Epidermal melanocyte (primary cell): ENCODE measurements at regions not wholly inside any gene's neighbourhood (a gene's known extent, or its start where the extent isn't known, plus 50 kb on each side); places are given as distances from the start of the nearest gene placed in this dataset.
"Not testable (repeated sequence)": the region's sequence is repeated elsewhere in the genome, so short reads cannot be mapped to it uniquely, and the experiment has no call there.

Experiments used
- DNase-seq: peaks from one replicate; pipeline ENCODE4 v3.0.0; 2011; ENCODE audit warnings: low spot score; ENCODE audit not compliant: insufficient read length

DNA sequence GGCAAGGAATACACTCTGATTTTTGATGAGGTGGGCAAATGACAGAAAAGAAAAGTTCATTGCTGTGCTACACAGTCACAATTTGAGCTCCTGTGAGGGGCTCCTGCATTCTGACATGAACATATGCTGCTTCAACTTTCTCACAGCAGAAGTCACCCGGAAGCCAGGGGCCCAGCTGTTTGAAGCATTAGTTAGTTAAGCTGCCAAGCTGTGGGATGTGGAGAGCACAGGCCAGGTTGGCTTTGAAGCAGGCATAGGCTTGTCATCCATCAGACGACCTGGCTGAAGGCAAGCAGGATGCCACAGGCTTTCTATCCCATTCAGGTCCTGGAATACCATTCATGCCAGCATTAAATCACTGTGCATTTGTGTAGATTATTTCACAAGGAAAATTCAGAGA lies 63.1 kb downstream of the MTNR1B start:
- DNase-seq = no peak

GRCh38 chr11:93033093-93033492 lies 63.6 kb downstream of the MTNR1B start:
- DNase-seq = no peak

DNA sequence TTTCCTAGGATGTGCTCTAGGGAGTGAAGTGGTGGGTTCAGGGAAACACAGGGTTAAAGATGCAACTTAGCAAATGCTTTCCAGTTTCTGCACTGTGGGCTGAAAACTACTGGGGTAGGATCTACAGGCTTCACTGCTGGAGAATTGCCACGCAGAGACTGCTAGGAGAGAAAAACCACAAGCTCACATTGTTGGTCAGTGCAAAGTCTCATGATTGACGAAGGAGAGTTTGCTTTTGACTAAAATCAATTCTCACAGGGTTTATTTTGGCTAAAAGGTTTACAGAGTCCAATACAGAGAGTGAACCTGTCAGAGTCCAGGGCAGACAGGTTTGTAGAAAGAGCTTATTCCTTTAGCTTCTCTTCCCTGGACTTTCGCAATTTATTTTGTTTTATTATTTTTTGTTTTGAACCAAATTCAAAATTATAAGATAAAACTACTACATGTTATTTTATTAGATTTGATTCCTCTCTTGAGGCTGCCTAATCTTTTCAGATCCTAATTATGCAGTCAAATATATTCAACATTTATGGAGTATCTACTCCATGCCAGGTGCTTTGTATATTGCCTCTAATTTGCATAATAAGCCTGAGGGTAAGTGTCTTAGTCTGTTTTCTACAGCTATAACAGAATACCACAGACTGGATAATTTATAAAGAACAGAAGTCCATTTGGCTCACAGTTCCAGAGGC lies 64.7 kb downstream of the MTNR1B start:
- no peak for DNase-seq

DNA sequence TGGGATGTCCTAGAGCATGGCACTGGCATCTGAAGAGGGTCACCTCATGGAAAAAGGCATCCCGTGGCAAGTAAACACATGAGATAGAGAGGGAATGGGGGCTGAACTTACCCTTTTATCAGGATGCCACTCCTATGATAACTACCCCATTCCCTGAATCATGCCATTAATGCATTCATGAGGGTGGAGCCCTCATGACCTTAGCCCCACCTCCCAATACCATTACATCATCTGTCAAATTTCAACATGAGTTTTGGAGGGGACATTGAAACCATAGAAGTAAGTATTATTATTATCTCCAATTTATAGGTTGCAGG lies 65.2 kb downstream of the MTNR1B start:
- no peak for DNase-seq

- DNase-seq = no peak
Observed at GRCh38 chr11:93038521-93038920, 69.1 kb downstream of the MTNR1B start.

DNA sequence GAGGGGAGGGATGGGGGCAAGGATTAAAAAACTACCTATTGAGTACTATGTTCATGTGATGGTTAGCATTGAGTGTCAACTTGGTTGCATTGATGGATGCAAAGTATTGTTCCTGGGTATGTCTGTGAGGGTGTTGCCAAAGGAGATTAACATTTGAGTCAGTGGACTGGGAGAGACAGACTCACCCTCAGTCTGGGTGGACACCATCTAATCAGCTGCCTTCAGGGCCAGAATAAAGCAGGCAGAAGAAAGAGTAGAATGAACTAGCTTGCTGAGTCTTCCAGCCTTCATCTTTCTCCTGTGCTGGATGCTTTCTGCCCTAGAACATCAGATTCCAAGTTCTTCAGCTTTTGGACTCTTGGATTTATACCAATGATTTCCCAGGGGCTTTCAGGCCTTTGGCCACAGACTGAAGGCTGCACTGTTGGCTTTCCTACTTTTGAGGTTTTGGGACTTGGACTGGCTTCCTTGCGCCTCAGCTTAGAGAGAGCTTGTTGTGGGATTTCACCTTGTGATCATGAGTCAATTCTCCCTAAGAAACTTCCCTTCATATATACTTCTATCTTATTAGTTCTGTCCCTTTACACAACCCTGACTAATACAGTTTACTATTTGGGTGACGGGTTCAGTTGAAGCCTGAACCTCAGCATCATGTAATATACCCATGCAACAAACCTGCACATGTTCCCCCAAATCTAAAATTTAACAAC lies 70.2 kb downstream of the MTNR1B start:
- DNase-seq = no peak

DNA sequence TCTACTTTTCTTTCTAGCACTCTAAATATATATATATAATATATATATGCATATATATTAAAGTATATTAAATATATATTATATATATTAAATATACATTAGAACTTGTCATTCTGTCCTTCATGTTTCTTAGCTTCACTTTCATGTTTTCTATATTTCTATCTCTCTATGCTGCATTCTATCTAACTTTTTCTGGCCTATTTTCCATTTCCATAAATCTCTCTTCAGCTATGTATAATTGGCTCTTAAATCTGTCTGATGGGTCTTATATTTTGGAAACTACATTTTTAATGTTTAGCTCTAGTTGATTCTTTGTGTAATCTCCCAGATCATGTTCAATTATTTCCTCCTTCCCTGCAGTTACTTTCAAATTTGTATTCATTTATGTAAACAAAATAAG lies 72.2 kb downstream of the MTNR1B start:
- no peak for DNase-seq

GRCh38 chr11:93043186-93043585 lies 73.7 kb downstream of the MTNR1B start:
- DNase-seq = not testable (repeated sequence)

GRCh38 chr11:93049740-93050139 lies 80.3 kb downstream of the MTNR1B start:
- no peak for DNase-seq

GRCh38 chr11:93051186-93051585 lies 81.7 kb downstream of the MTNR1B start:
- DNase-seq = no peak

DNA sequence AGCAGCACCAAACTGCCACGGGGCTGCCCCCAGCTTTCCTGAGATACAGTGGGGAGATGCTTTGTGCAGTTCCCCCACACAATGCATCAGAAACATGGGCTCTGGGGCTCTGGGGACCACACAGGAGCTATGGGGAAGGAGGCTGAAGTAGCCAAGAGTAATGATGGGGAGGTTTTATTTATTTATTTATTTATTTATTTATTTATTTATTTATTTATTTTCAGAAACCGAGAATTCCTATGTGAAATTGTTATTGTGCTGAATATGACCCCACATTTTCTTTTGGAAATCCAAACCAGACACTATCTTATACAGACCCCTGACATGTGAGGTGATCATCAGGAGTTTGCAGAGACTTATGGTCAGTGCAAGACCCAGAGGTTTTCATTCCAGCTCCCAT lies 84.4 kb downstream of the MTNR1B start:
- DNase-seq = no peak

DNA sequence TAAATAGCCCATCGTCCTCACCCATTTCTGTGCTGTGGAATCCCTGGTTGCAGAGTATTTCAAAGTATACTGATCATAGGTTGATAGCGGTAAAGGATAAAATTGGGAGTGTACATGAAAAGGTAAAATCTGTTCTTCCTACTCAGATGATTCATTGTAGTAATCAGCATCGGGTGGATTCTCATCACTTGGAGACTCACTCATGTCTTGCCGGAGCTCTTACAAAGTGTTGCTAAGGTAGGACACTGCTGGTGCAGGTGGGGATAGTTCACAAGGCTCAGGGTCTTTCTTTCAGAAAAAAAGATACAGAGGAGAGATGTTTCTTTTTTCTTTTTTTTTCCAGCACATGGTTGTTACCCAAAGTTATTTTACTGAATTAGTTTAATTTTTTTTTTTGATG lies 84.8 kb downstream of the MTNR1B start:
- no peak for DNase-seq

DNA sequence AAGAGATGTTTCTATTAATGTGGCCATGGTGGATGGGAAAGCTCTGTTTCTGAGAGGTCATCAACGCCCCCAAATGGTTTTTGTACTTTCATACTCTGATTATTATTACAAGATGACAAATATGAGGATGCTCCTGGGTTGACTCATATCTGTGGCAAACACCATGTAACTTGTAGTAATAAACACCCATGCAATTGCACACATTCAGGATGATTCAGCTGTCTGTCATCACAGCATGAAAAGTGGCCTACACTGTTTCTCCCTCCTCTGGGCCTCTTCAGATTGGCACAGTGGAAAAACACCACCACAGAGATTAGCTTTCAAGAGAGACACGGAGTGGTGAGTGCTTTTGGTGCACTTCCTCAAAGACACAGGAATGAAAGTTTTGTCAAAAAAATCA lies 85.4 kb downstream of the MTNR1B start:
- DNase-seq = no peak

DNA sequence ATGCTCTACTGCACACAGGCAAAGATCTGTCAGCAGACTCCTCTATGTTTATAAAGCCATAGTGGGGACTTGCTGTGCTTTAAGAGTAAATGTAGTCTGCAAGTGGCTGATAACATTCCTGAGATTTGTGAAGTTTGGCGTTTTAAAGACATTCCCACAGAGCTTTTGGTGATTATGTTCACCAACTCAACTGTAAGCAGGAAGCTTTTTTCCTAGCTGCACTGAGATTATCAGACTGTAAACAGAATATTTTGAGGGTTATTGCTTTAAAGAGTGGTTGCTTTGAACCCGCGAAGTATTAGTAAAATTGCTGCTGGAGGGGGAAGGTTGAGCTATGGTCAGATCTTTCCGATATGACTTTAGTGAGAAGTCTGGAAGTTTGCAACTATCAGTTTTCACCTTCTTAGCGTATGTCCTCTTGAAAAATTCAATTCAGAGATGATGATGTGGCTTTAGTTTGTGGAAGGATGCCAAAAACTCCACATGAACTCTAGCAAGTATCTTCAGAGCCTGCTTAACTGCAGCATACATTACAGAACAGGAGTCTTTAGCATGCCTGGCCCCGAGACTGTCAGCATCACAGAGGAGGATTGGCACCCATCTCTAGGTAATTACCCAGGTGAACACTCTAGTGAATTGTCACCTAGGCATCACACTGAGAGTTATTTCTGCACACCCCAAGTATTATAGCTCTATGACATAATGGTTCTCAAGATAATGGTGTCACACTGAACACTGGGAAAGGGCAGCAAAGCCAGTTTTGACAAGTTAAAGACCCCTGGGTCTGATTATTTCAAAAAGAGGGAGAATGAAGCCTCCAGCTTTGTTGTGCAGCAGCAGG lies 89.9 kb downstream of the MTNR1B start:
- DNase-seq = no peak

GRCh38 chr11:93063086-93063485 lies 93.6 kb downstream of the MTNR1B start:
- no peak for DNase-seq

DNA sequence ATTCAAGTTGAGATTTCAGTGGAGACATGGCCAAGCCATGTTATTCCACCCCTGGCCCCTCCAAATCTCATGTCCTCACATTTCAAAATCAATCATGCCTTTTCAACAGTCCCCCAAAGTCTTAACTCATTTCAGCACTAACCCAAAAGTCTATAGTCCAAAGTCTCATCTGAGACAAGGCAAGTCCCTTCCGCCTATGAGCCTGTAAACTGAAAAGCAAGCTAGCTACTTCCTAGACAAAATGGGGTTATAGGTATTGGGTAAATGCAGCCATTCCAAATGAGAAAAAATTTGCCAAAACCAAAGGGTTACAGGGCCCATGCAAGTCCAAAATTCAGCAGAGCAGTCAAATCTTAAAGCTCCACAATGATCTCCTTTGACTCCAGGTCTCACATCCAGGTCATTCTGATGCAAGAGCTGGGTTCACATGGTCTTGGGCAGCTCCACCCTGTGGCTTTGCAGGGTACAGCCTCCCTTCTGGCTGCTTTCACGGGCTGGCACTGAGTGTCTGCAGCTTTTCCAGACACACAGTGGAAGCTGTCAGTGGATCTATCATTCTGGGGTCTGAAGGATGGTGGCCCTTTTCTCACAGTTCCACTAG lies 95.7 kb downstream of the MTNR1B start:
- DNase-seq = not testable (repeated sequence)

GRCh38 chr11:93067881-93068390 lies 98.5 kb downstream of the MTNR1B start:
- no peak for DNase-seq

GRCh38 chr11:93072229-93072914 lies 102.9 kb downstream of the MTNR1B start:
- no peak for DNase-seq

DNA sequence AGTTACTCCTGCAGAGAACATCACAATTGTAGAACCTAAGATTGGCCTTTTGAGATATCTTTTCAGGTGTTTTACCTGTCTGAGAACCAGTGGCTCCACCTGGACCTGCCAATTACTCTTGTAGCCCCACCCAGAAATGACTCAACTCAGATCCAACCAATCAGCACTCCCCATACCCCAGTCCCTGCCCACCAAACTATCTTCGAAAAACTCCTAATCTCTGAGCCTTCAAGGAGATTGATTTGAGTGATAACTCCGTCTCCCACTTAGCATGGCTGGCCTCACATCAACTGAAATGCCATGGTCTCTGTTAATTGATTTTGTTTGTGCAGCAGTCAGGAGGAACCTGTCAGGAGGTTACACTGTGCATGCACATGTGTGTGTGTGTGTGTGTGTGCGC lies 103.6 kb downstream of the MTNR1B start:
- no peak for DNase-seq

DNA sequence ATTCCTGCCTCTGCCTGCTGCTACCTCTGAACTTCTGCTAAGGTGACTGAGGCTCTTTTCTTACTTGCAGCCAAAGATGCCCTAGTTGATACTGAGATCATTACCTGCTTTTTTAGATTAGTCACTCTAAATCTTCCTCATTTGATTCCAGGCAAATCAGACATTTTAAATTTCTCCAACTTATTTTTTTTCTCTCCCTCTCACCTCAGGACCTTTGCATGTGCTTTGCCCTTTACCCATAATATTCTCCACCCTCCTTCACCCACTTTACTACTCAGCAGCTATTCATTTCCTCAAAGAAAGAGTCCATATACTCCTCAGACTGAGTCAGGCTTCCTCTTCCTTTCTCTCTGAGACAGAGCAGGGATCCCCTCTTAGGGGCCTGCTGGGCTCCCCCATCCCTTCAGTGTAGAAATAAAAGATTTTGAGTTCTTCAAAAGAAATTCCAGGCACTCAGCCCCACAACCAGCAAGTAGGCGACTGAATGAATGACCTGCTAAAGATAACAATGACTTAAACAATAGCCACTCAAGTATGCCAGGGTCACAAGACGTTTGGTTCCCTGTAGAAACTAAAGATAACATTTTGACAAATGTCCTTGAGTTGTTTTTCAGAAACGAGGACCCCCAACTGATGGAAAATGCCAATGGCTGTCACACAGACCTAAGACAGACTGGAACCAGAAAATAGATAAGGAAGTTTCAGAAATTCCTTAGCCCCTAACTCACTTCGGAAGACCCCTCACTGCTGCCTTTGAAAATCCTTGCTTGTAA lies 104.2 kb downstream of the MTNR1B start:
- no peak for DNase-seq
